Left ventricle myocardium superior (tissue), 1 donor: ENCODE measurements at regions not wholly inside any gene's neighbourhood (a gene's known extent, or its start where the extent isn't known, plus 50 kb on each side); places are given as distances from the start of the nearest gene placed in this dataset.
A peak's percentile ranks its signal among the peaks of the same experiment; 100 is the strongest.

Source experiments
- ATAC-seq: fragments of 200-7000 bp; cut with Tn5 transposase; one replicate; pipeline ENCODE4 v1.9.1; 2020; ENCODE audit warnings: mild to moderate bottlenecking, moderate library complexity
- DNase-seq: peaks from one replicate; pipeline ENCODE4 v3.0.0-alpha.2; 2020
- intact Hi-C: fragments of 100-400 bp; cut with micrococcal nuclease; formaldehyde crosslinking; loops from one replicate; pipeline ENCODE4 v1.11.0; 2022
- donor health status: DM: no; HTN: yes; CAD: no; lungs with severe emphysema.

DNA sequence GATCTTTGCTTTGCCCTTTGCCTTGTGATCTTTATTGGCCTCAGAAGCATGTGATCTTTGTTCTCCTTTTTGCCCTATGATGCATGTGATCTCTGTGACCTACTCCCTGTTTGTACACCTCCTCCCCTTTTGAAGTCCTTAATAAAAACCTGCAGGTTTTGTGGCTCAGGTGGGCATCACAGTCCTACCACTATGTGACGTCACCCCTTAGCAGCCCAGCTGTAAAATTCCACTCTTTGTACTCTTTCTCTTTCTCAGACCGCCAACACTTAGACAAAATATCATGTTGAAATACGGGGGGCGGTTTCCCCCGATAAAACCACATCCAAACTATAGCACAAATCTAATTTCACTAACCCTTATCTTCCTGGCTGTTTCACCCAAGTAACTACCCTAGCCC lies 76.7 kb upstream of the RAPGEF4 start:
- ATAC-seq: no peak
- intact Hi-C loops: no loop called here

DNA sequence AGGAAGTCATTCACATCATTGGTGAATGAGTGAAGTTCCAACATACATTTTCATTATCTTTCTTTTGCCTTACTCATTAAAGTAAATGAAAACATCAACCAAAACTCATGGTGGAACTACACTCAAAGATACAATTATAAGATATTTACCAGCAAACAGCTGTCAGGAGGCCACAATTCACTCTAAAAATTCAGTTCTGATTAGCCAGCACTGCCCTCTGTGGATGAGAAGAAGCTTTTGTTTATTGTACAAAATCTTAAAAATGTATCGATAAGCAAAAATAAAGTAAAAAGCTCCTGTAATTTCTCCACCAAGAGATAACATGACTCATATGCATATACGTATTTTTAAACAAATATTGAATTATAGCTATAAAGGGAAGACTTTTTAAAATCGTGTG lies 73.5 kb upstream of the RAPGEF4 start:
- intact Hi-C loops: no loop called here
- no peak for DNase-seq
- no peak for ATAC-seq

More for the DNA sequence above, 76.7 kb upstream of the RAPGEF4 start:
- DNase-seq: no peak

DNA sequence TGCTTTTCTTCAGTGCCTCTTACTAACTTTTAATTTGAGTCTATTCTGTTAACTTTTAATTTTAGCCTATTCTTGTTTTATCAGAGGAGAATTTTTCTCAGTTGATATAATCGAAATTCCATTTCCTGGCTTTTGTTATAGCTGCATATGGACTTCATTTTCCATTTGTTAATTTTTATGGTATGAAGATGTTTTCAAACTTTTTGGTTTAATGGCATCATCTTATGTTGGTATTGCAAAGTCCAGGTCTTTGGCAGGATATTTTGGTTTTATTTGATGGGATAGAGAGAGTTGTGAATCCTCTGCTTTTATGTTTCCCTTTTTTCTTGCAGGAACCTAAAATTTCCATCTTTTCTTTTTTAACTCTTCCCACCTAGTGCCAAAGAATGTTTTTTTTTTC lies 70.9 kb upstream of the RAPGEF4 start:
- ATAC-seq: no peak
- no peak for DNase-seq
- intact Hi-C loops: no loop called here

DNA sequence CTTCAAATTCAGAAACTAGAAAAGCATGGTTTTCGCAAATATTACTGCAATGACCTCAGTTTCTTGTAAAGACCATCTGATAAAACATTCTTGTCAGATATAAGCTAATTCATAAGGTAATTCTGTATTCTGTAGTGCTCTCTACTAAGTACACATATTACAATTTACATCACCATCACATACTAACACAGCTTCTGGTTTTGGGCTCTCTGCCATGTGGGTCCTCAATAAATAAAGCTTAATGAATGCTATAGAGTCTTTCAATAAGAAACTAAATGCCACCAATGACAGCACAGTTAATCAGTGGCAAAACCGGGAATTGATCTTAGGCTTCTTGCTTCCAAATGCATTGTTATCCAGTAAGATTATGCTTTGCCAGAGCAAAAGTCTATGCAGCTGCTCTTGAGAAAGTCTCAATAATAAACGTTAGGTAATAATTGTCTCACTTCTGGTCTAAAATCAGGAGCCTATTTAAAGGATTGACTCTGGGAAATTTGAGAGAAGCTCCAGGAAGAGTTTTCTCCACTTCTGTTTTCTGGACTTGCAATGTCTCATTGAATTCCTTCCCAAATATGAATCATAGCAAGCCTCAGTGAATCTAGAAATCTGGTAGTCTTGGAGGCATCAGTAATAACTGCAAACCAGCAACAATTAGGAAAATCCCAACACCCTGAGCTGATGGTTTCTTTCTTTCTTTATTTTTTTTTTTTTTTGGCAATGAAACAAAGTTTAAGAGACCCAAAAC lies 67.9 kb upstream of the RAPGEF4 start:
- intact Hi-C loops: no loop called here
- DNase-seq: no peak
- no peak for ATAC-seq

DNA sequence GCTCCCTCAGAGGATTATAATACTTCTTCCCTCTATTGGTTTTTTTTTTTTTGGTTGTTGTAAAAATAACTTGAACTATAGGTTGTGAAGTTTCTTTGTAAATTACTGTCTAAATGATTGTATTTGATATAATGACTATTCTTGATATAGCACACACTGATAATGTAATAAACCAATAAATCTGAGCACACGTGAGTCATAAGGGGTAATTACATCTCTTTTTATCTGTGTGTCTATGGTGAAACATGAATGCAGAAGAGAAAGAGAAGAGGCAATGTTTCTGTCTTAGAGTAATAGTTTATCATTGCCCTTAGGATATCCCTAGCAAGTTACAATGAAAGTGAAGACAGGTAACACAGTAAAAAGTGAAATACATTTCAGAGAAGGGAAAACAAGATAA lies 64.1 kb upstream of the RAPGEF4 start:
- intact Hi-C loops: no loop called here

DNA sequence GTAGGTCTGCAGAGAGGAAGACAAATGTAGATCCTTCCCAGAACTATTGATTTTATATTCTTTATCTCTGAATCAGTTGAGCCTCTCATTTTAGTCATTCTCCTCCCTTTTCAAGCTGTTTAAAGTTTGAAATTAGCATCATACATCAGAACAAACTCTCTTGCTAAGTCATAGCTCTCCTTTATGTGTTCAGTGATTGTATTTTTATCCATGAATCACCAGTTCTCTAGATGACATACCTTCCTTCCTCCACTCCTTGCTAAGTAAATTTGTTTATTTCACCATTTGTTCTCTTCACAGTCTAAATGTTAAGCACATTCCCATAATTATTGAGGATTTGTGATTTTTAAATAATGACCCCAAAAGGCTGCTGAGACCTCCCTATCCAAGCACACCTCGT lies 63.5 kb upstream of the RAPGEF4 start:
- ATAC-seq (no peak), DNase-seq (no peak)
- intact Hi-C loops: no loop called here

More for the DNA sequence above, 64.1 kb upstream of the RAPGEF4 start:
- no peak for ATAC-seq
- DNase-seq: no peak

DNA sequence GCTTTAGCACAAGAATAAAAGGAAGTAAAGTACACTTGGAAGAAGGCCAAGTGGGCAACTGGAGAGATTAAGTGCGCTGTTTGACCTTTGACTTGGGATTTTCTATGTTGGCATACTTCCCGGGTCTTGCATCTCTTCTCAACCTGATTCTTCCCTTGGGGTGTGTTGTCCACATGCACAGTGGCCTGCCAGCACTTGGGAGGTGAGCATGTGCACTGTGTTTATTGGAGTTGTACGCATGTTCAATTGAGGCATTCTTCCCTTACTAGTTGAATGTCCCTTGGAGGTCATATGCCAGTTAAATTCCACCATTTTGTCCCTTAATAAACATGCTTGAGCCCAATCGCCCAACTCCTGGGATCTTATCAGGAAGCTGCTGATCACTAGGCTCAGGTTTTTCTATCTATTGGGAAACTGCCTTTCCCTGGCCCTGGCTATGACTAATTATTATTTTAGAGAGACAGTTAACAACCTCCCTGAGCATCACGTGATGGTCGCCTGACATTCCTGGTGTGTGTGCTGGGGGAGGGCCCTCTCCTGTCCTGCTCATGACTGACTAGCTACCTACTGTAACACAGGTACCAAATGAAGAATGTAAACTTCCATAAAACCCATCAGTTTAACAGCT lies 62.5 kb upstream of the RAPGEF4 start:
- DNase-seq: no peak
- intact Hi-C loops: no loop called here
- no peak for ATAC-seq

DNA sequence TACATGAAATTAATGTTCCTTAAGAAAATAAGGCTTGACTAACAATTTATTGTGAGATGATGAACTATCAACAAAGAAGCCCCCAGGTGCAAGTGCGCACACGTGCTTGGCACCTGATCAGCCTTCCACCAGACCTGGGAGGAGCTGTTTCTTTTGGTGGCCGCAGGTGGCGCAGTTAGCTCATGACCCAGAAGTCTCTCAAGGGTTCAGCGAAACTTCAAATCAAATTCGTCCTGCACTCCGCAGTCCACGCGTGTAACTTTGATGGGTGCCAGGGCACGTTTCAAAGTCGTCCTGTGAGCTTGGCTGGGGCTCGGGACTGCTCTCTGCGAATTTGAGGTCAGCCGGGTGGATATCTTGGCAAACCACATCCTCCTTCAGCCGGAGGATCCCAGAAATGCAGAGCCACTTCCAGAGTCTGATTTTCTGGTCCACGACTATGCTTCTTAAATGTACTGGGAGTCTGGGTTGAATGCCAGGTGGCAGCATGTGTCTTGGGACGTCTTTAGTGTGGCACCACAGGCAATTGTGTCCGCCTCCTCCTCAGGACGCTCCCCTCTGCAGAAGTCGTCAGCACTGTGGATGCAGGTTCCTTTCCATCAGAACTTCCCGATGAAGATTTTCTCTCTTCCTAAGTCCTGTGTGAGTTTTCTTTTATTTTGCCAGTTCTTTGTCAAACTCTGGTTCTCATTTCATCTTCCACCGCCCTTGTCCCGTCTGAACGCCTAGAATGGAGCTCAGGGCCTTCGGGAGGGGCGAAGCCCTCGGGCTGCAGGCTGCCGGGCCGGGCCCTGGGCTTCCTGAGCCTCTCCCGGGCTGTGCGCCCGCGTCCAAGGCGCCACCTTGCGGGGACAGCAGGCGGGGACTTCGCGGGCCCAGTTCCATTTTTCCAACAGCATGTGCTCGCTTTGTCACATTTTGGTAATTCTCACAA lies 61.3 kb upstream of the RAPGEF4 start:
- ATAC-seq (peak; percentile 84), DNase-seq (peak; percentile 65)
- intact Hi-C loops: no loop called here

DNA sequence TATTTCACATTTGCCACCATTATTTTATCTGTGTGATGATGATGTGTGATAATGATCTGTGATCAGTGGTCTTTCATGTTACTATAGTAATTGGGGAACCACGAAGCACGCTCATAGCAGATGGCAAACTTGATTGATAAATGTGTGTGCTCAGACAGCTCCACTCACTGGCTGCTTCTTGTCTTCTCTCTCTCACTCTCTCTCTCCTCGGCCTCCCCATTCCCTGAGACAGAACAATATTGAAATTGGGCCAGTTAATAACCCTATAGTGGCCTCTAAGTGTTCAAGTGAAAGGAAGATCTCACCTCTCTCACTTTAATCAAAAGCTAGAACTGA lies 60.7 kb upstream of the RAPGEF4 start:
- intact Hi-C loops: no loop called here
- no peak for ATAC-seq

DNA sequence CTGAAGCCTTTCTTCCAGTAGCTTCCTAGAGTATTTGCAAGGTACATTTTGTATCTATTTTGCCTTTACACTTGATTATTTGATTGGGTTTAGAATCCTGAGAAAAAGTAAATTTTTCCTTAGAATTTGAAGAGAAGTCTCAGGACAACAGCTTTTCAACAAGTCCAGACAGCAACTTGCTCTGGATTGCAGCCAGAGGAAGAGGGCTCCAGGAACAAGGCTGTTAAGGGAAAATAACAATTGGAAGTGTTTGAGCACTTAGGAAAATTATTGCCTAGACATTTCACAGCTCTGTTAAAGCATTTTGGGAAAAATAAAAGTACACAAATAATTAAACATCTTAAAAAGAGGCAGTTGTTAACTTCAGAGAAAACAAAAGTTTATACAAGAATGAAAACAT lies 58.3 kb upstream of the RAPGEF4 start:
- DNase-seq (no peak), ATAC-seq (no peak)
- intact Hi-C loops: no loop called here

More for the DNA sequence above, 60.7 kb upstream of the RAPGEF4 start:
- no peak for DNase-seq

DNA sequence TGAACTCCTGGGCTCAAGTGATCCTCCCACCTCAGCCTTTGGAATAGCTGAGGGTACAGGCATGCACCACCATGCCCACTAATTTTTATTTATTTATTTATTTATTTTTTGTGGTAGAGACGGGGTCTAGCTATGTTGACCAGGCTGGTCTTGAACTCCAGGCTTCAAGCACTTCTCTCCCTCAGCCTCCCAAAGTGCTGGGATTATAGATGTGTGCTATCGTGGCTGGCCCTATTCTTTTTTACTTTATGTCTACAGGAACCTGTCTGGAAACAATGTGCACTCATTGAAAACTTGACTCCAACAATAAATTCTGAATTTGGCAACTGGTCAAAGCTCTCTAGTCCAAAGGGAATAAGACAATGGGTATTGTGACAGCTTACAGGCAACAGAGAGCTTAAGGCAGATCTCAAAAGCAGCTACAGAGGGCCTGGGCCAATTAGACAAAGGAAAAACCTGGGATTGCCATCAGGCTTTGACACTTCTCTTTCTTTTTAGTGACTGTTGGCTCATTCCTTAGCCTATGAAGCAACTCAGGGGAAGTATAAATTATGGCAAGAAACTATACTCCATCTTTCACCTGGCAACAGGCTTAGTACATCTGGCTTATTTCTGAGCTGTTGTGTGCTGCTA lies 55.1 kb upstream of the RAPGEF4 start:
- intact Hi-C loops: no loop called here
- ATAC-seq (peak; percentile 61), DNase-seq (no peak)

DNA sequence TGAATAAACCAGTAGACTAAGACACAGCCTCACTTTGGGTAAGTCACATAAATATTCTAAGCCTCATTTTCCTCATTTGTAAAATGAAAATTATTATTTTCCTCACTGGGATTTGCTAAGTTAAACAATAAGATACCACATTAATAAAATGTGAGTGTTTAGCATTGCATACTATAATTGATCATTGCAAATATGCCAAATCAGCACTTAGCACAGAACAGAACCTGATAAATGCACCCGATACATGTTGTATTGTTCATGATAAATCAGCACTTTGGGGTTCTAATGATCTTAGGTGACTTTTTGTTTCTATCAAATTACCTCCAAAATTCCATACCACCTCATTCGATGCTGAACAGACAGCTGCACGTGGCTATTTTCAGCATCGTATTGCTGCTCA lies 50.2 kb upstream of the RAPGEF4 start:
- ATAC-seq: no peak
- DNase-seq: no peak
- intact Hi-C loops: no loop called here
